DOHH2 (cell line): ENCODE measurements at regions not wholly inside any gene's neighbourhood (a gene's known extent, or its start where the extent isn't known, plus 50 kb on each side); places are given as distances from the start of the nearest gene placed in this dataset.

Experiments
- EZH2phosphoT487 ChIP-seq: fragments of 200-600 bp; sonication (generic); IDR thresholded peaks from 2 replicates; pipeline ENCODE4 v1.6.1; 2017; ENCODE audit warnings: borderline replicate concordance, mild to moderate bottlenecking, antibody characterized with exemption, low read length, moderate library complexity, mixed read lengths
- TF ChIP-seq, protein P1 (sequence below): fragments of 200-600 bp; sonication (generic); IDR thresholded peaks from one replicate; pipeline ENCODE4 v1.5.1; 2014; ENCODE audit warnings: antibody characterized with exemption, mild to moderate bottlenecking, low read depth, low read length; ENCODE audit not compliant: poor library complexity, severe bottlenecking

- TF ChIP-seq, protein P1, sequence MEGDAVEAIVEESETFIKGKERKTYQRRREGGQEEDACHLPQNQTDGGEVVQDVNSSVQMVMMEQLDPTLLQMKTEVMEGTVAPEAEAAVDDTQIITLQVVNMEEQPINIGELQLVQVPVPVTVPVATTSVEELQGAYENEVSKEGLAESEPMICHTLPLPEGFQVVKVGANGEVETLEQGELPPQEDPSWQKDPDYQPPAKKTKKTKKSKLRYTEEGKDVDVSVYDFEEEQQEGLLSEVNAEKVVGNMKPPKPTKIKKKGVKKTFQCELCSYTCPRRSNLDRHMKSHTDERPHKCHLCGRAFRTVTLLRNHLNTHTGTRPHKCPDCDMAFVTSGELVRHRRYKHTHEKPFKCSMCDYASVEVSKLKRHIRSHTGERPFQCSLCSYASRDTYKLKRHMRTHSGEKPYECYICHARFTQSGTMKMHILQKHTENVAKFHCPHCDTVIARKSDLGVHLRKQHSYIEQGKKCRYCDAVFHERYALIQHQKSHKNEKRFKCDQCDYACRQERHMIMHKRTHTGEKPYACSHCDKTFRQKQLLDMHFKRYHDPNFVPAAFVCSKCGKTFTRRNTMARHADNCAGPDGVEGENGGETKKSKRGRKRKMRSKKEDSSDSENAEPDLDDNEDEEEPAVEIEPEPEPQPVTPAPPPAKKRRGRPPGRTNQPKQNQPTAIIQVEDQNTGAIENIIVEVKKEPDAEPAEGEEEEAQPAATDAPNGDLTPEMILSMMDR: no peak
- no peak for TF ChIP-seq EZH2phosphoT487
Observed at GRCh38 chr20:19932170-19932667, 84.9 kb upstream of the NAA20 start.
